D721Med (cell line): ENCODE measurements at regions not wholly inside any gene's neighbourhood (a gene's known extent, or its start where the extent isn't known, plus 50 kb on each side); places are given as distances from the start of the nearest gene placed in this dataset.
"Not testable (repeated sequence)": the region's sequence is repeated elsewhere in the genome, so short reads cannot be mapped to it uniquely, and the experiment has no call there.

ENCODE experiments used
- DNase-seq: peaks from one replicate; pipeline ENCODE4 v3.0.0; 2011; ENCODE audit warnings: low spot score; ENCODE audit not compliant: insufficient read length
- FAIRE-seq: peaks from 2 replicates; lab custom pipeline; 2011; peaks lifted over from hg19 to GRCh38; lab: Jason Lieb, UNC
- CTCF ChIP-seq: IDR thresholded peaks from 2 replicates; pipeline ENCODE4 v1.5.1; 2012; ENCODE audit warnings: mild to moderate bottlenecking, control low read depth; ENCODE audit not compliant: insufficient read depth; ENCODE audit errors: missing control alignments

DNA sequence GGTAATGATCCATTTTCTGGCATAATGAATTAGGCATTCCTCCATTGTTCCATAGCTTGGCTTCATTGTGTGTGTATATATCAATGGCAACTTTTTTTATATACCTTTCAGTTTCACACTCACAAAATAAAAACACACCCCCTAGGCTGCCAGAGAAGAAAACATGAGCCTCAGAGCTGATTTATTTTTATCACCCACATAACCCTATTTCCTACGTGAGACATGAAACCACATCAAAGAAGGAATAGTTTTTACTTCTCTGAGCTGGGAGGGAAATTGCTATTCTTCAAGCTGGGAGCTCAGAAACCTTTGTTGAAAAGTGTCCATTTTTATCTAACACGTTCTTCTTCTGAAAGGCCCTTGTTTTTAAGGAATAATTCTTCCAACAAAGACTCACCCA lies 126.7 kb upstream of the RAI2 start:
- TF ChIP-seq CTCF = no peak
- DNase-seq = no peak
- peak; percentile 41 for FAIRE-seq

DNA sequence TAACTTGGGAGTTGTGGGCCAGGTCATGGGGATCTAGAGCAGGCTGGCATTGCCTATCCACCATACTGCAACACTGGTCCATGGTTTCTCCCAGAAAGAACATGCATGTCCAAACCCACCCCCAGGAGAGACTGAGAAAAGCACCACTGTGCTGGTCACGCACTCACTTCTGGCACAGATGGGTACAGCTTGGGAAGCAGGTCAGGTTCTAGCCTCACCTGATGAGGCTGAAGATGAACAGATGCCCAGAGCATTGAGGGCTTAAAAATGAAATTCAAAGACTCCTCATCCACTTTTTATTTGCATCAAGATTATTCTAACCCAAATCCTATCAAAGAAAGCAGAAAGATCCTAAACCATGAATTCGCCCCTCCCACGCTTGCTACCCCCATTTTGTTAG lies 125.9 kb upstream of the RAI2 start:
- DNase-seq (no peak), FAIRE-seq (no peak)
- TF ChIP-seq CTCF = no peak

- no peak for TF ChIP-seq CTCF
- no peak for DNase-seq
- FAIRE-seq = no peak
These were observed 125.3 kb upstream of the RAI2 start for GRCh38 chrX:17986440-17986839.

DNA sequence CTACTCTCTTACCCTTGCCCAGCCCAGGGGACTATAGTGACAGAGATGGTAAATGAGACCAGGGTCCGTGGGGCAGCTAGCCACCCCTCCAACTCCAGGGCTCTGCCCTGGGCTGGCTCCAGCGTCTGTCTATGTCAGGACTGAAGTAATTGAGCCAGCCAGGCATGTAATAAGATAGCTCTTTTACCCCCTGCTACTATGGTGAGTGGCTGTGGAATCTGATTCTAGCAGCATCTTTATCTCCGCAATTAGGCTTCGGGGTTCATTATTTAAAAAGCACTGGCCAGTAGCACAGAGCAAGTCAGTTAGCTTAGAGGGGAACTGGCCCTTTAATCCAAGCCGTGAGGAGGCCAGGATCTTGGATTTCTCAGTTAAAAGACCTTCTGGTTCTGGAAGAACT lies 123.3 kb upstream of the RAI2 start:
- no peak for DNase-seq

GRCh38 chrX:17983389-17983788 lies 122.3 kb upstream of the RAI2 start:
- no peak for TF ChIP-seq CTCF
- no peak for FAIRE-seq
- DNase-seq = no peak

More for the DNA sequence above, 123.3 kb upstream of the RAI2 start:
- no peak for FAIRE-seq
- no peak for TF ChIP-seq CTCF

DNA sequence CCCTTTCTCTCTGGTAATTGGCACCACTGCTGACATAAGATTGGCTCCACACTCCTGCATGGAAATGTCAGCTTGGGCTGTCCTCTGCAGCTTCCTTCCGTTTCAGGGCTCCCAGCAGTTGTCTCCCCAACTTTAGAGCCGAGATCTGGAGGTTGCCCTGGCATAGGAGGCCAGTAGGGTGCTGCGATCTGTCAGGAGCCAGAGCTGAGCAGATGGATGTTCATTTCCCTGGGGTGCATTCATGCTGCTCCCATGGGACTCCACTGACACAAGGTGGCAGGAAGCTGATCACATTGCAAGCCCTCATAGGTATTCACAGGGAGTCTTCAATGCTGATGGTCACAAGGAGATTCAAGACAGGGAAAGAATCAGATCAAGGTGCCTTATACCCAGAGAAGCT lies 116.6 kb upstream of the RAI2 start:
- no peak for TF ChIP-seq CTCF
- no peak for FAIRE-seq
- DNase-seq = no peak

DNA sequence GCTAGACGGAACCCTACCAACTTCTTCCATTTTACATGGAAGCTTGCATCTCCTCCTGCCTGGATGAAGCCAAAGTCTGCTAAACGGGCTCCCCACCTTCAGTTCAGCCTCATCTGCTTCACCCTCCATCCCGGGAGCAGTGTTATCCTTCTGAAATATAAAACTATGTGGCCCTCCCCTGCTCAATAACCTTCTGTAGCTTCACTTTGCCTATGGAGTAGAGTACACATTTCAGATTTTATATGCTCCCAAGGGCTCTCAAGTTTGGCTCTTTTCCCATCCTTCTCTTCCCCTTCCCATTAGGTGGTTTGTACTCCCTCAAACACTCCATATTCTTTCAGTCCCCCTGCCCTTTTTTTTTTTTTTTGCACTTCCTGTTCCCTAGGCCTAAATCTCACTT lies 115.9 kb upstream of the RAI2 start:
- FAIRE-seq (no peak), DNase-seq (no peak)
- TF ChIP-seq CTCF = no peak

GRCh38 chrX:17975349-17975748 lies 114.3 kb upstream of the RAI2 start:
- FAIRE-seq, DNase-seq: not testable (repeated sequence)
